ENCODE measurements at regions not wholly inside any gene's neighbourhood (a gene's known extent, or its start where the extent isn't known, plus 50 kb on each side); places are given as distances from the start of the nearest gene placed in this dataset.

GRCh38 chr10:131843881-131844284, 56.9 kb upstream of the PPP2R2D start:
- TF ChIP-seq POLR2A (IDR thresholded peaks at IDR 0.05) = no peak
- no peak for TF ChIP-seq CTCF (IDR thresholded peaks at IDR 0.05)
- TF ChIP-seq POLR2AphosphoS5 (IDR thresholded peaks at IDR 0.05) = no peak
